Keratinocyte (primary cell): ENCODE measurements at regions not wholly inside any gene's neighbourhood (a gene's known extent, or its start where the extent isn't known, plus 50 kb on each side); places are given as distances from the start of the nearest gene placed in this dataset.

Experiments
- EZH2 ChIP-seq: IDR thresholded peaks from one replicate; pipeline ENCODE4 v1.6.1; 2012; ENCODE audit warnings: inconsistent platforms, mild to moderate bottlenecking, low read length, moderate library complexity
- TF ChIP-seq, protein P1 (sequence below), 3 experiments: IDR thresholded peaks in 1 of 3; conservative IDR thresholded peaks in 1 of 3; optimal IDR thresholded peaks in 1 of 3; 2 replicates in 2 of 3; 3 replicates in 1 of 3; pipeline versions ENCODE3 to v1.5.1; 2011; ENCODE audit warnings: low read length in 3 of 3, mild to moderate bottlenecking in 3 of 3, moderate library complexity in 2 of 3, control low read depth in 1 of 3, inconsistent platforms in 1 of 3; ENCODE audit not compliant: insufficient read depth in 2 of 3; ENCODE audit errors: extremely low read depth in 1 of 3

DNA sequence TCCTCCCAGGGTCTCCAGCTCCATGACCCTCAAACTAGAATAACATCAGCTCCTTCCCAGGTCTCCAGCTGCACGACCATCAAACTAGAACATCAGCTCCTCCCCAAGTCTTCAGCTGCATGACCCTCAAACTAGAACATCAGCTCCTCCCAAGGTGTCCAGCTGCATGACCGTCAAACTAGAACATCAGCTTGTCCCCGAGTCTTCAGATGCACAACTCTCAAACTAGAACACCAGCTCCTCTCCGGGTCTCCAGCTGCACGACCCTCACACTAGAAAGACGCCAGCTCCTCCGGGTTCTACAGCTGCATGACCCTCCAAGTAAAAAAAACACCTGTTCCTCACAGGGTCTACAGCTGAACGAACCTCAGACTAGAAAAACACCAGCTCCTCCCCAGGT, 312.9 kb upstream of the TFPI start:
- TF ChIP-seq, protein P1, sequence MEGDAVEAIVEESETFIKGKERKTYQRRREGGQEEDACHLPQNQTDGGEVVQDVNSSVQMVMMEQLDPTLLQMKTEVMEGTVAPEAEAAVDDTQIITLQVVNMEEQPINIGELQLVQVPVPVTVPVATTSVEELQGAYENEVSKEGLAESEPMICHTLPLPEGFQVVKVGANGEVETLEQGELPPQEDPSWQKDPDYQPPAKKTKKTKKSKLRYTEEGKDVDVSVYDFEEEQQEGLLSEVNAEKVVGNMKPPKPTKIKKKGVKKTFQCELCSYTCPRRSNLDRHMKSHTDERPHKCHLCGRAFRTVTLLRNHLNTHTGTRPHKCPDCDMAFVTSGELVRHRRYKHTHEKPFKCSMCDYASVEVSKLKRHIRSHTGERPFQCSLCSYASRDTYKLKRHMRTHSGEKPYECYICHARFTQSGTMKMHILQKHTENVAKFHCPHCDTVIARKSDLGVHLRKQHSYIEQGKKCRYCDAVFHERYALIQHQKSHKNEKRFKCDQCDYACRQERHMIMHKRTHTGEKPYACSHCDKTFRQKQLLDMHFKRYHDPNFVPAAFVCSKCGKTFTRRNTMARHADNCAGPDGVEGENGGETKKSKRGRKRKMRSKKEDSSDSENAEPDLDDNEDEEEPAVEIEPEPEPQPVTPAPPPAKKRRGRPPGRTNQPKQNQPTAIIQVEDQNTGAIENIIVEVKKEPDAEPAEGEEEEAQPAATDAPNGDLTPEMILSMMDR (optimal IDR thresholded peaks at IDR 0.05 in 1 of 3, IDR thresholded peaks at IDR 0.05 in 1 of 3, conservative IDR thresholded peaks at IDR 0.05 in 1 of 3; ENCODE audit: extremely low read depth in 1 of 3, insufficient read depth in 2 of 3, low read length in 3 of 3): no peak
- no peak for TF ChIP-seq EZH2
